IPS DF 6.9 (cell line): ENCODE measurements at regions not wholly inside any gene's neighbourhood (a gene's known extent, or its start where the extent isn't known, plus 50 kb on each side); places are given as distances from the start of the nearest gene placed in this dataset.
A peak's percentile ranks its signal among the peaks of the same experiment; 100 is the strongest.
"Not testable (repeated sequence)": the region's sequence is repeated elsewhere in the genome, so short reads cannot be mapped to it uniquely, and the experiment has no call there.

ENCODE experiments used
- DNase-seq: peaks from one replicate; pipeline ENCODE4 v3.0.0-alpha.2; 2013; ENCODE audit warnings: low read depth, low spot score
- H3K27ac ChIP-seq: one replicate; pipeline ENCODE4 v1.5.1; 2013; ENCODE audit warnings: low read length, control low read depth
- H3K27me3 ChIP-seq: 2 replicates; pipeline ENCODE4 v1.6.1; 2013; ENCODE audit warnings: mild to moderate bottlenecking, low read length; ENCODE audit not compliant: control insufficient read depth, insufficient read depth
- H3K36me3 ChIP-seq: 2 replicates; pipeline ENCODE4 v1.6.1; 2013; ENCODE audit warnings: low read length; ENCODE audit not compliant: control insufficient read depth, insufficient read depth
- H3K4me1 ChIP-seq: 2 replicates; pipeline ENCODE4 v1.6.1; 2013; ENCODE audit warnings: low read length; ENCODE audit not compliant: control insufficient read depth, insufficient read depth
- H3K4me3 ChIP-seq: 2 replicates; pipeline ENCODE4 v1.5.1; 2013; ENCODE audit warnings: mild to moderate bottlenecking, low read length
- H3K9me3 ChIP-seq: 2 replicates; pipeline ENCODE4 v1.6.1; 2013; ENCODE audit warnings: low read length, inconsistent platforms; ENCODE audit not compliant: control insufficient read depth, insufficient read depth
- whole genome bisulfite sequencing: extraction: QIAGEN DNeasy Blood & Tissue Kit; methylation state at CpG from one replicate; pipeline ENCODE4 v1.1.7; 2013; ENCODE audit warnings: mixed read lengths, missing lambda C conversion rate; ENCODE audit not compliant: insufficient read length, insufficient coverage; 5-methylcytosine and 5-hydroxymethylcytosine counted together

GRCh38 chrX:140087875-140088274 is 122.6 kb upstream of the CXorf66 start:
- Histone ChIP-seq H3K9me3 (no peaks in the 10 kb centered on the region), H3K4me3 (no peak overlapping the region), H3K4me1 (0 out of 2 replicates have a peak, but pooled peaks cover 1% of the 10 kb centered on the region), H3K36me3 (no peaks in the 10 kb centered on the region), H3K27ac (no peak overlapping the region), H3K27me3 (no peaks in the 10 kb centered on the region)
- WGBS: no CpG with 5 or more reads among the region's 4 CpGs
- DNase-seq: no peak

- H3K27ac ChIP-seq: no peak overlapping the region
- H3K36me3 ChIP-seq: no peaks in the 10 kb centered on the region
- no peak for DNase-seq
- no peaks in the 10 kb centered on the region for H3K27me3 ChIP-seq
- no peaks in the 10 kb centered on the region for H3K9me3 ChIP-seq
- no peaks in the 10 kb centered on the region for H3K4me1 ChIP-seq
- H3K4me3 ChIP-seq: no peak overlapping the region
Observed at GRCh38 chrX:140086691-140087090, 121.4 kb upstream of the CXorf66 start.

DNA sequence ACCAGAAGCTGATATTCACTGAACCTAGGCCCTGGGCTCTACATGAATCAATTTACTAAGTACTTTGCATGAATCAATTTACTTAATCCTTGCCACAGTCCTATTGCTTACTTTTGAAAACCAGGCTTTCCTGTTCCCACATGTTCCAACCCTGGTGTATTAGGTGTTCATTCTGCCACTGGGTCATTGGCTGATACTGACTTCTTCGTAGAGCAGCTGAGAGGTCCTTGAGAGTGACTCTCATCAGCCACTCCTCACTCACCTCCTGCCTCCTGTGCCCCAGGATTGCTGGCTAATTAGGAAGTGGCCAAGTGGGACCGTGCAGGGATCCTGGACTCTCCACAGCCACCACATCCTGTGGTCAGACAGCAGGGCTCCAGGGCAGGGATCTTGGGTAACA is 109.5 kb upstream of the CXorf66 start:
- H3K9me3 ChIP-seq, H3K27me3 ChIP-seq, H3K27ac ChIP-seq, H3K4me1 ChIP-seq, DNase-seq, H3K36me3 ChIP-seq, H3K4me3 ChIP-seq: not testable (repeated sequence)
- no CpG with 5 or more reads among the region's 2 CpGs for WGBS

GRCh38 chrX:140071037-140071436 is 105.7 kb upstream of the CXorf66 start:
- H3K4me1 ChIP-seq: no peaks in the 10 kb centered on the region
- no peak overlapping the region for H3K27ac ChIP-seq
- H3K9me3 ChIP-seq: no peaks in the 10 kb centered on the region
- no peak overlapping the region for H3K4me3 ChIP-seq
- no peaks in the 10 kb centered on the region for H3K27me3 ChIP-seq
- DNase-seq: no peak
- no peaks in the 10 kb centered on the region for H3K36me3 ChIP-seq

GRCh38 chrX:140065961-140066662 is 100.8 kb upstream of the CXorf66 start:
- Histone ChIP-seq H3K27ac (no peak overlapping the region), H3K4me3 (no peak overlapping the region), H3K27me3 (no peaks in the 10 kb centered on the region), H3K9me3 (no peaks in the 10 kb centered on the region), H3K36me3 (no peaks in the 10 kb centered on the region), H3K4me1 (no peaks in the 10 kb centered on the region)
- no CpG with 5 or more reads among the region's 3 CpGs for WGBS
- no peak for DNase-seq

GRCh38 chrX:140064993-140065392 is 99.7 kb upstream of the CXorf66 start:
- Histone ChIP-seq H3K4me1 (no peaks in the 10 kb centered on the region), H3K27ac (no peak overlapping the region), H3K36me3 (no peaks in the 10 kb centered on the region), H3K4me3 (no peak overlapping the region), H3K27me3 (no peaks in the 10 kb centered on the region), H3K9me3 (no peaks in the 10 kb centered on the region)
- no peak for DNase-seq
- WGBS: no CpG with 5 or more reads among the region's 4 CpGs

- H3K4me3 ChIP-seq: no peak overlapping the region
Observed at GRCh38 chrX:140057001-140057411, 91.7 kb upstream of the CXorf66 start.

GRCh38 chrX:140053846-140054245 is 88.5 kb upstream of the CXorf66 start:
- no peak for DNase-seq
- Histone ChIP-seq H3K27ac (no peak overlapping the region), H3K4me3 (no peak overlapping the region), H3K36me3 (no peaks in the 10 kb centered on the region), H3K27me3 (no peaks in the 10 kb centered on the region), H3K4me1 (no peaks in the 10 kb centered on the region), H3K9me3 (no peaks in the 10 kb centered on the region)
- WGBS: no CpG with 5 or more reads among the region's 5 CpGs

More at GRCh38 chrX:140057001-140057411, 91.7 kb upstream of the CXorf66 start:
- peak; percentile 45 for DNase-seq
- H3K9me3 ChIP-seq: no peaks in the 10 kb centered on the region
- WGBS: no CpG with 5 or more reads among the region's 11 CpGs
- H3K27me3 ChIP-seq: no peaks in the 10 kb centered on the region
- no peaks in the 10 kb centered on the region for H3K36me3 ChIP-seq
- no peak overlapping the region for H3K27ac ChIP-seq
- no peaks in the 10 kb centered on the region for H3K4me1 ChIP-seq

DNA sequence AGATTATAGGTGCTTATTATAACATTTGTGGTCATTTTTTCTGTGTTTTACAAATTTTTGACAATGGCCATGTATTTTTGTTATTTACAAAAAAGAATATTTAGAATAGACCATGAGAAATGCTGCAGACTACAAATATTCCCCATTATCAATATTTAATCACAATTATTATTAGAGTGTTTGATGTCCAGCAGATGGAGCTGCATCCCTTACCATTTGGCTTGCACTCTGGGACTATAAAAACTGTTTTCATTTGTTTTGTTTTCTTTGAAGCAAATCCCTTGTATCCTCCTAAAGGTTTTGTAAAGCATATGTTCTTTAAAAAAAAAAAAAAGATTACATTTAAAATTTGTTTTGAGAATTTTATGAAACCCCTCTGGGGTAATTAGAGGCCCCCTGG is 85.6 kb upstream of the CXorf66 start:
- H3K9me3 ChIP-seq: no peaks in the 10 kb centered on the region
- no peak for DNase-seq
- H3K4me1 ChIP-seq: no peaks in the 10 kb centered on the region
- H3K27ac ChIP-seq: no peak overlapping the region
- no peaks in the 10 kb centered on the region for H3K36me3 ChIP-seq
- H3K4me3 ChIP-seq: no peak overlapping the region
- no peaks in the 10 kb centered on the region for H3K27me3 ChIP-seq

GRCh38 chrX:140040386-140040785 is 75.1 kb upstream of the CXorf66 start:
- Histone ChIP-seq H3K9me3 (no peaks in the 10 kb centered on the region), H3K4me1 (no peaks in the 10 kb centered on the region), H3K27ac (no peak overlapping the region), H3K4me3 (no peak overlapping the region), H3K27me3 (no peaks in the 10 kb centered on the region), H3K36me3 (no peaks in the 10 kb centered on the region)
- no peak for DNase-seq
- no CpG with 5 or more reads among the region's 5 CpGs for WGBS

DNA sequence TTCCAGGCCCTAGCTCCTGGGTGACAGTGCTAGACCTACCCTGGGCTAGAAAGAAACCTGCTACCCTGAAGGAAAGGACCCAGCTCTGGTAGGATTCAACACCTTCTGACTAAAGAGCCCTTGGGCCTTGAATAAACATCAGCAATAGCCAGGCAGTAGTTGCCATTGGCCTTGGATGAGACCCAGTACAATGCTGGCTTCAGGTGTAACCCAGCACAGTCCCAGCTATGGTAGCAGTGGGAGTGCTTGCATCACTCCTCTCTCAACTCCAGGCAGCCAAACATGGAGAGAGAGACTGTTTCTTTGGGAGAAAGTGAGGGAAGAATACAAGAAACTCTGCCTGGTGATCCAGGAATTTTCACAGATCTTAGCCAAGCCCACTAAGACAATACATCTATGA is 73.5 kb upstream of the CXorf66 start:
- no peak overlapping the region for H3K27ac ChIP-seq
- H3K27me3 ChIP-seq: no peaks in the 10 kb centered on the region
- no peaks in the 10 kb centered on the region for H3K9me3 ChIP-seq
- DNase-seq: no peak
- no peaks in the 10 kb centered on the region for H3K36me3 ChIP-seq
- H3K4me1 ChIP-seq: no peaks in the 10 kb centered on the region
- no peak overlapping the region for H3K4me3 ChIP-seq
